ENCODE measurements at regions not wholly inside any gene's neighbourhood (a gene's known extent, or its start where the extent isn't known, plus 50 kb on each side); places are given as distances from the start of the nearest gene placed in this dataset.

DNA sequence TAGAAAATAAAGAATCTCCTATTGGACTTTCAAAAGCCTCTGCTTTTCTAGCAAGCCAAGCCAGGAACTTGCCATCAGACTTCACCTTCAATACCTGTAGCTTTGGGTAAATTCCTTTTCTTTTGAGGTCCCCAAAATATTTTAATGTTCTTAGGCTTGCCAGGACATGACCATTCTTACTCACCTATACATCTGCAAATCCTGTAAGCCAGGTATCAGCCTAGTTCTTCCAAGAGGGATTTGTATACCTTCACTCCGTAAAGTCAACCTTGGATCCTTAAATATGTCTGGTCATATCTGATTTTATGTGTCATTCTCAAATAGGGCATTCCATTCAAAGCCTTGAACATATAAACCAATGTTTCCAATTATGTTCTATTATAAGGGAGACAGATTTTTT, 210.6 kb upstream of the CELF2 start:
- TF ChIP-seq POLR2A (IDR thresholded peaks at IDR 0.05; ENCODE audit: low read length), result no peak
- TF ChIP-seq GATA1 (IDR thresholded peaks at IDR 0.05; ENCODE audit: low read depth, low read length), result no peak
